AG09319 (cell line): ENCODE measurements at regions not wholly inside any gene's neighbourhood (a gene's known extent, or its start where the extent isn't known, plus 50 kb on each side); places are given as distances from the start of the nearest gene placed in this dataset.

ENCODE experiments used
- DNase-seq: peaks from one replicate; pipeline ENCODE4 v3.0.0-alpha.2; 2010; ENCODE audit warnings: low read depth; ENCODE audit errors: extremely low read depth
- TF ChIP-seq, protein P1 (sequence below): IDR thresholded peaks from 2 replicates; pipeline ENCODE4 v1.5.1; 2011; ENCODE audit warnings: low read depth, mild to moderate bottlenecking, inconsistent platforms, low read length, moderate library complexity

- no peak for DNase-seq
- TF ChIP-seq, protein P1, sequence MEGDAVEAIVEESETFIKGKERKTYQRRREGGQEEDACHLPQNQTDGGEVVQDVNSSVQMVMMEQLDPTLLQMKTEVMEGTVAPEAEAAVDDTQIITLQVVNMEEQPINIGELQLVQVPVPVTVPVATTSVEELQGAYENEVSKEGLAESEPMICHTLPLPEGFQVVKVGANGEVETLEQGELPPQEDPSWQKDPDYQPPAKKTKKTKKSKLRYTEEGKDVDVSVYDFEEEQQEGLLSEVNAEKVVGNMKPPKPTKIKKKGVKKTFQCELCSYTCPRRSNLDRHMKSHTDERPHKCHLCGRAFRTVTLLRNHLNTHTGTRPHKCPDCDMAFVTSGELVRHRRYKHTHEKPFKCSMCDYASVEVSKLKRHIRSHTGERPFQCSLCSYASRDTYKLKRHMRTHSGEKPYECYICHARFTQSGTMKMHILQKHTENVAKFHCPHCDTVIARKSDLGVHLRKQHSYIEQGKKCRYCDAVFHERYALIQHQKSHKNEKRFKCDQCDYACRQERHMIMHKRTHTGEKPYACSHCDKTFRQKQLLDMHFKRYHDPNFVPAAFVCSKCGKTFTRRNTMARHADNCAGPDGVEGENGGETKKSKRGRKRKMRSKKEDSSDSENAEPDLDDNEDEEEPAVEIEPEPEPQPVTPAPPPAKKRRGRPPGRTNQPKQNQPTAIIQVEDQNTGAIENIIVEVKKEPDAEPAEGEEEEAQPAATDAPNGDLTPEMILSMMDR, result no peak
Measured at GRCh38 chr13:34347784-34348573, 530.0 kb downstream of the RFC3 start.

GRCh38 chr13:34349091-34349722 is 531.3 kb downstream of the RFC3 start:
- TF ChIP-seq, protein P1, result no peak
- peak; percentile 95 for DNase-seq

DNA sequence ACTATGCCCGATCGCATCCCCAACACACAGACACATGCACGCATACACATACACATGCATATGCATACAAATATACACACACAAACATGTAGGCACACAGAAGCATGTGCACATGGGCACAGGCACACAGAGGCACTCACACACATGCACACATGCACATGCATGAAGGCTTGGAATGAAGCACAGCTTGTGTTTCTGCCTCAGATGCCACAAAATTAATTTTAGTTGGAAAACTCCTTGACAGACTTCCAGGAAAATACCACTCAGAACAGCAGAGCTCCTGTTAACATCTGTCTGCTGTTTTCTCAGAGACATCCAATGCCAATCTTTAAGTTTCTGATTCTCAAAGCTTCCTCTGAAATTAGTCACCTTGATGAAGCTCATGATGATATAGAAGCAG is 532.7 kb downstream of the RFC3 start:
- TF ChIP-seq, protein P1, result no peak
- DNase-seq, result no peak

DNA sequence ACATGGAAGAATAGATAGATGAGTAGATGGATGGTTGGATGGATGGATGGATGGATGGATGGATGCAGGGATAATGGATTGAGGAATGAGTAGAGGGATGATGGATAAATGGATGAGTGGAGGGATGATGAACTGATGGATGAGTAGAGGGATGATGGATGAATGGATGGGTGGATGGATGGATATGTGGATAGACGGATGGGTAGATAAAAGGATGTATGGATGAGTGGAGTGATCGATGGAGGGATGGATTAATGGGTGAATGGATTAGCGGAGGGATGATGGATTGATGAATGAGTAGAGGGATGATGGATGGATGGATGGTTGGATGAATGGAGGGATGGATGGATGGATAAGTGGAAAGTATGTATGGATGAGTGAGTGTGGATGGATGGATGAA is 533.2 kb downstream of the RFC3 start:
- TF ChIP-seq, protein P1, result no peak
- no peak for DNase-seq

- TF ChIP-seq, protein P1, result no peak
- no peak for DNase-seq
Measured at GRCh38 chr13:34352958-34353357, 535.0 kb downstream of the RFC3 start.

DNA sequence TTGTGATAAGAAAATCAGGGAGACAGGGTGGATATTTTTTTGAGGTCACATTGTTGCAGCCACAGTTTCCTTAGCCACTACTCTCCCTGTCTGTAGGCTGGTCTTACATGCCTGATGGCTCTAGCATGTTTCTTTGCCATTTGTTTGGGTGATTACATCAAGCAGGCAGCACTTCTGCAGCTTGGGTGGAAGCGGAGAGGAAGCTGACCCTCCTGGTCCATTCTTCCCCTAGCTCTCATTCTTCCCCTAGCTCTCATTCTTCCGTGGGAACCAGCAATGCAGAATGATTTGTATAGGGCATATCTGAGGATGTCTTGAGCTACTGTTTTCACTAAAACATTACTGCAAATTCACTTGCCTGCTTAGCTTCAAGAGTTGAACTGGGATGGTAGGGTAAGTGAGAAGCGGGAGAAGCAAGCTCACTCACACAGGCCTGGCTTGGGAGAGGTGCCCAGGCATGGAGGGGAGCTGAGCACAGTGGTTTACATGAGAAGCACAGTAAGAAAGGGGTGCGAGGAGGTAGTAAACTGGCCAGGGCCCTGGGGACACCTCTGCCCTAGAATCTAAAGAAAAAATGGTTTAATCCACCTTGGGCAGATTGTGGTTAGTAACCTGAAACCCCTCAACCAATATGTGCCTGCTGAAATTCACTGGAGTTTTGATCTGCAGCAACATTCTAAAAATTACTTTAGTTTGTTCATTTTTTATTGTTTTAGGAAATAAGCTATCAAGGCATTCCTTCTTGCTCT is 538.9 kb downstream of the RFC3 start:
- TF ChIP-seq, protein P1, result no peak
- no peak for DNase-seq
